ENCODE measurements at regions not wholly inside any gene's neighbourhood (a gene's known extent, or its start where the extent isn't known, plus 50 kb on each side); places are given as distances from the start of the nearest gene placed in this dataset.

- no peak for DNase-seq
Measured at GRCh38 chr13:105969761-105970160, 565.7 kb downstream of the EFNB2 start.

- no peak for DNase-seq
Measured at GRCh38 chr13:105965910-105966309, 569.6 kb downstream of the EFNB2 start.

- no peak for DNase-seq
Measured at GRCh38 chr13:105962080-105962479, 573.4 kb downstream of the EFNB2 start.

- no peak for DNase-seq
Measured at GRCh38 chr13:105961438-105961837, 574.0 kb downstream of the EFNB2 start.

- DNase-seq, result no peak
Measured at GRCh38 chr13:105960326-105960725, 575.1 kb downstream of the EFNB2 start.

GRCh38 chr13:105959876-105960275 is 575.6 kb downstream of the EFNB2 start:
- DNase-seq, result no peak

- DNase-seq, result no peak
Measured at GRCh38 chr13:105957769-105958438, 577.6 kb downstream of the EFNB2 start.

GRCh38 chr13:105956921-105957320 is 578.5 kb downstream of the EFNB2 start:
- DNase-seq, result no peak

- no peak for DNase-seq
Measured at GRCh38 chr13:105952973-105953290, 582.5 kb downstream of the EFNB2 start.

GRCh38 chr13:105952233-105952972 is 583.1 kb downstream of the EFNB2 start:
- no peak for DNase-seq

GRCh38 chr13:105948143-105948542 is 587.3 kb downstream of the EFNB2 start:
- no peak for DNase-seq

- no peak for DNase-seq
Measured at GRCh38 chr13:105940882-105941281, 594.6 kb downstream of the EFNB2 start.

- DNase-seq, result no peak
Measured at GRCh38 chr13:105937451-105937850, 598.0 kb downstream of the EFNB2 start.

- DNase-seq, result no peak
Measured at GRCh38 chr13:105936816-105937215, 598.6 kb downstream of the EFNB2 start.

- no peak for DNase-seq
Measured at GRCh38 chr13:105929505-105929904, 606.0 kb downstream of the EFNB2 start.

- DNase-seq, result no peak
Measured at GRCh38 chr13:105928901-105929300, 606.6 kb downstream of the EFNB2 start.

GRCh38 chr13:105928048-105928447 is 607.4 kb downstream of the EFNB2 start:
- DNase-seq, result no peak

- no peak for DNase-seq
Measured at GRCh38 chr13:105925496-105925895, 610.0 kb downstream of the EFNB2 start.

GRCh38 chr13:105921711-105922110 is 613.8 kb downstream of the EFNB2 start:
- no peak for DNase-seq

- no peak for DNase-seq
Measured at GRCh38 chr13:105920370-105920769, 615.1 kb downstream of the EFNB2 start.

- no peak for DNase-seq
Measured at GRCh38 chr13:105918842-105919741, 616.4 kb downstream of the EFNB2 start.

- no peak for DNase-seq
Measured at GRCh38 chr13:105915146-105915850, 620.2 kb downstream of the EFNB2 start.

All from activated CD8-positive, alpha-beta memory T cell treated with anti-CD3 and anti-CD28 coated beads for 24 hours (primary cell).